Panc1 (cell line): ENCODE measurements at regions not wholly inside any gene's neighbourhood (a gene's known extent, or its start where the extent isn't known, plus 50 kb on each side); places are given as distances from the start of the nearest gene placed in this dataset.

Experiments
- POLR2AphosphoS5 ChIP-seq: IDR thresholded peaks from 2 replicates; pipeline ENCODE4 v1.6.1; 2012; ENCODE audit warnings: mild to moderate bottlenecking, low read depth, low read length, moderate library complexity
- SIN3A ChIP-seq: IDR thresholded peaks from 2 replicates; pipeline ENCODE4 v1.6.1; 2012; ENCODE audit warnings: low read depth, mild to moderate bottlenecking, low read length, moderate library complexity, borderline replicate concordance; ENCODE audit not compliant: insufficient read depth
- TCF7L2 ChIP-seq: IDR thresholded peaks from 2 replicates; pipeline ENCODE4 v1.6.1; 2011; ENCODE audit warnings: mild to moderate bottlenecking, low read depth, low read length, inconsistent platforms
- TF ChIP-seq, protein P1 (sequence below): fragments of 450-650 bp; IDR thresholded peaks from 2 replicates; pipeline ENCODE4 v1.5.1; 2017; ENCODE audit warnings: mild to moderate bottlenecking

DNA sequence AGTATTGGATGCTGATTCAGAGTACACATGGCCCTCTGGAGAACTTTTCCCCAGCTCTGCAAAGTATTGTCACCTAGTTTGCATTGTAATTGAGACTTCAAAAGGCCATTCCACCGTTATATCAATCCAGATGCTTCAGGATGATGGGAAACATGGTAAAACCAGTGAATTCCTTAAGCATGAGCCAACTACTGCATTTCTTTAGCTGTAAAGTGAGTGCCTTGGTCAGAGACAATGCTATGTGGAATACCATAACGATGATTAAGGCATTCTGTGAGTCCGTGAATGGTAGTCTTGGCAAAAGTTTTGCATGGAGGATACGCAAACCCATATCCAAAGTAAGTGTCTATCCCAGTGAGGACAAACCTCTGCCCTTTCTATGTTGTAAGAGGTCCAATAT is 355.2 kb downstream of the DCAF12L2 start:
- TF ChIP-seq POLR2AphosphoS5: no peak
- TF ChIP-seq, protein P1, sequence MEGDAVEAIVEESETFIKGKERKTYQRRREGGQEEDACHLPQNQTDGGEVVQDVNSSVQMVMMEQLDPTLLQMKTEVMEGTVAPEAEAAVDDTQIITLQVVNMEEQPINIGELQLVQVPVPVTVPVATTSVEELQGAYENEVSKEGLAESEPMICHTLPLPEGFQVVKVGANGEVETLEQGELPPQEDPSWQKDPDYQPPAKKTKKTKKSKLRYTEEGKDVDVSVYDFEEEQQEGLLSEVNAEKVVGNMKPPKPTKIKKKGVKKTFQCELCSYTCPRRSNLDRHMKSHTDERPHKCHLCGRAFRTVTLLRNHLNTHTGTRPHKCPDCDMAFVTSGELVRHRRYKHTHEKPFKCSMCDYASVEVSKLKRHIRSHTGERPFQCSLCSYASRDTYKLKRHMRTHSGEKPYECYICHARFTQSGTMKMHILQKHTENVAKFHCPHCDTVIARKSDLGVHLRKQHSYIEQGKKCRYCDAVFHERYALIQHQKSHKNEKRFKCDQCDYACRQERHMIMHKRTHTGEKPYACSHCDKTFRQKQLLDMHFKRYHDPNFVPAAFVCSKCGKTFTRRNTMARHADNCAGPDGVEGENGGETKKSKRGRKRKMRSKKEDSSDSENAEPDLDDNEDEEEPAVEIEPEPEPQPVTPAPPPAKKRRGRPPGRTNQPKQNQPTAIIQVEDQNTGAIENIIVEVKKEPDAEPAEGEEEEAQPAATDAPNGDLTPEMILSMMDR: no peak
- no peak for TF ChIP-seq TCF7L2
- TF ChIP-seq SIN3A: no peak
